ENCODE measurements at regions not wholly inside any gene's neighbourhood (a gene's known extent, or its start where the extent isn't known, plus 50 kb on each side); places are given as distances from the start of the nearest gene placed in this dataset.

DNA sequence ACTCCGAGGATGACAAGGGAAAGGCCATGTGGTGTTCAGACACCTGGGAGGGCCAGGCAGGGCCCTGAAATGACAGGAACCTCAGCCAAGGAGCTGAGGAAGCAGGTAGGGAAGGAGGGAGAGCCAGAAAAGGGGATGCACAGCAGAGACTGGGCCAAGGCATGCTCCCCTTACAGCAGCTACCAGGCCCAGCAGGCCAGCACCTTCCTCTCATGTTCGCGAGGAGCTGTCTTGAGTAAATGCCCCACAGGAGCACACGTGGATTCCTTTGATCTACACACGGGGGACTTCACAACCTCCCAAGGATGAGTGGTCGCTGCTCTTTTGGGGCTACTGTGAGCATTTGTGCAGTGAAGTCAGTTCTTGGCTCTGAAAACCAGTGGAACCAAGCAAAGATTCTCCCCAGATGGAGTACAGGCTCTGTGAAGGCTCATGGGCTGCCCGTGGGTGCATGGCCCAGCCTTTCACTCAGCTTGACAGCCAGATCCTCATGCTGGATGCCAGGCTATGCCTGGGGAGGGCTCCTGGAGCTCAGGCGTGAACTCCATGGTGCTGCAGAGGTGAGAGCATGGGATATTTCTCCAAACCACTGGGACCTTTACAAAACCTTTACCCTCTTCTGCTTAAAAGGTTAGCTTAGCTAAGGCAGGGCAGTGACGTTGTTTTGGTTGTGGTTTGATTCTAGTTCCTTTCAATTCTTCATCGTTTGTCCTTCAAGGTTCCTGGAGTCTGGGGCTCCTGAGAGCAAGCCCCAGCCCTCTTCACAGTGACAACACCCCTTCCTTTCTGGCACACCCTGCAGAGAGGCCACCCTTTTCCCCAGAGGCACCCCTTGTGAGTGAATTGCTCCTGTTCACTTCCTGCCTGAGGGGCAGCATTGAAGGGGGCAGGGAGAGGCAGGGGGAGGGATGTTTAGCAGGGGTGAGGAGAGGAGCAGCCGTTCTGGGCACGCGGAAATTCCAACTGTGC lies 74.2 kb upstream of the ZPBP start:
- no peaks in the 10 kb centered on the region for H3K36me3 Mint-ChIP-seq (ENCODE audit: low read depth)
- H3K27ac Mint-ChIP-seq = peak overlapping the region; percentile 91
- DNase-seq (peak; percentile 52), ATAC-seq (peak; percentile 91)
- no peaks in the 10 kb centered on the region for H3K27me3 Mint-ChIP-seq
- H3K9me3 Mint-ChIP-seq = no peaks in the 10 kb centered on the region
- no peak overlapping the region for H3K4me3 Mint-ChIP-seq
- peaks cover 69% of the 10 kb centered on the region for H3K4me1 Mint-ChIP-seq

DNA sequence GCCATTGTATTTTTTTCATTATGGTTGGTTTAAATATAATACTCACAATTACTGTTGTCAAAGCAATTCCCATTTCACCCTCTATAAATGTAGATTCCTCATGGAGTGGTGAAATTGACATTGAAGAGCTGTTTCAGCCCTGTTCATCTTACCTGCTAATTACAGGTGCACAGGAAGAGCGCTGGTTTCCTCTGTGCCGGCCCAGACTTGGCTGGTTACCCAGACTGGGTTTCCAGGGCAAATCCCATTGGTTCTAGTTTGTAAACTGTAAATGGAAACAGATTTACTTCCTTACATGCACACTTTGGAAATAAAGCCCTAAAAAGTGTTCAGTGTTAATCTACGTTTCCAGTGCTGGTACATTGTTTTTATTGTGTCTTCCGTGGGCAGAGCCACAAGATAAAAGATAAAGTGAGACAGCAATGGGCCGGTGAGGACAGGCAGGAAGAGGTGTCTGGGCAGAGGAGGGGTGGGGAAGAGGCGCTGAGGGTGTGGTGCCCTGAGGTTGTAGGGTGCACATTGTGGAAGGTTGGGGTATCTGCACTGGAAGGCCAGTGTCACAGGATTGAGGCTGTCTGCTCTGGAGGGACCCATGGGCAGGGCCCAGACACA lies 71.6 kb upstream of the ZPBP start:
- Mint-ChIP-seq H3K9me3 (no peaks in the 10 kb centered on the region), H3K4me3 (no peak overlapping the region), H3K27me3 (no peaks in the 10 kb centered on the region), H3K4me1 (peaks cover 85% of the 10 kb centered on the region), H3K27ac (peak overlapping the region; percentile 49), H3K36me3 (ENCODE audit: low read depth) (no peaks in the 10 kb centered on the region)
- DNase-seq (no peak), ATAC-seq (no peak)

DNA sequence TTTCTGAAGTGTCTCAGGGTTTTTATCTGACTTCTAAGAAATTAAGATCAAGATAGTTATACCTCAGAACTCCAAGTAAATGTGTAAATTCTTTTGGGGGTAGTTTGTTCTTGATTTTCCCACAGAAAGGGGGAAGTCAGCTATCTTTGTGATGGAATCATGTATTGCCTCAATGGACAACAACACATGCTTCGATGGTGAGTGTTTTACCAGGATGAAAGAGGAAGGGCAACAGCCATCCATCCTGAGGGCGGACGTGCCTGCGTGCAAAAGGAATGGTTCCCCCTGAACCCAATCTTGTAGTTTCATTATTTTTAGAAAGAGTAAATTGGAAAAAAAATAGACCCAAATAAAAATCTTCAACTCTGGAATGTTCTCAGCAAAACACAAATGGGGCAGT lies 67.2 kb upstream of the ZPBP start:
- Mint-ChIP-seq H3K9me3 (no peaks in the 10 kb centered on the region), H3K27ac (no peak overlapping the region), H3K36me3 (ENCODE audit: low read depth) (peaks cover 4% of the 10 kb centered on the region), H3K4me1 (peaks cover 67% of the 10 kb centered on the region), H3K27me3 (no peaks in the 10 kb centered on the region), H3K4me3 (no peak overlapping the region)
- no peak for ATAC-seq
- DNase-seq = no peak

DNA sequence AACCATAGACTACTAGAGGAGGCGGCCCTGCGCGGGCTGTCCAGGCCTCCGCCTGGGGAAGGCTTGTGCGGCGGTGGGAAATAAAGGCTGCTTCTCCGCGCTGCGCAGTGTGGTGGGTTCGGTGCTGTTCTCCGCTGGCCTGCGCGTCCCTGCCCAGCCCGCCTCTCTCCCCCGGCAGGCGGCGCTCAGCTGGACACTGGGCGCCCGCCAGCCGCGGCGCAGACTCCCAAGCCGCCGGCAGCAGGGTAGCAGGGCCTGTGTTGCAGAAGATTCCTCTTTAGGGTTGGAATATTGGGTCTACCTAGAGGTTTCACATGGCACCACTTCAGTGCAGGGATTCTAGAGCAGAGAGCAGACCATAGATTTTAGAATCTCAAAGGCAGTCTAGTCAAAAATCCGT lies 66.1 kb upstream of the ZPBP start:
- peaks cover 67% of the 10 kb centered on the region for H3K4me1 Mint-ChIP-seq
- no peaks in the 10 kb centered on the region for H3K27me3 Mint-ChIP-seq
- ATAC-seq (no peak), DNase-seq (no peak)
- H3K27ac Mint-ChIP-seq = no peak overlapping the region
- no peak overlapping the region for H3K4me3 Mint-ChIP-seq
- peaks cover 8% of the 10 kb centered on the region for H3K9me3 Mint-ChIP-seq
- H3K36me3 Mint-ChIP-seq (ENCODE audit: low read depth) = peaks cover 4% of the 10 kb centered on the region

DNA sequence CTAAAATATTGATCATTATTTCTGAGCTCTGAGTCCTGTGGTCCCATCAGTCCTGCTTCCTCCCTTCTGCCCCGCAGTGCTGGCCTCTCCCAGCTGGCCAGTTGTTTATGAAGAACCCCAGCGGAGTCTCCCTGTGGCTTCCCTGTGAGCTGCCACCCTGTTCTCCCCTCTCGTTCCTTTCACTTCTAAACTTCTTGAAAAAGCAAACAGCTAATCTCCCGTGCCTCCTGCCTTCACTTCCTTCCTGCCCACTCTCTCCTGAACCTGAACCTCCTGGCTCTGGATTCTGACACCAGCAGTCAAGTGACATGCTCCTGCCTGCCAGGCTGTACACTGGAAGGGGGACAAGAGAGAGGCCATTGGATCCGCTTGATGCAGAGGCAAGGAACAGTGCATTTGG lies 63.7 kb upstream of the ZPBP start:
- Mint-ChIP-seq H3K4me3 (peak overlapping the region; percentile 59), H3K9me3 (peaks cover 8% of the 10 kb centered on the region), H3K27ac (peak overlapping the region; percentile 92), H3K27me3 (no peaks in the 10 kb centered on the region), H3K36me3 (ENCODE audit: low read depth) (peaks cover 4% of the 10 kb centered on the region), H3K4me1 (peaks cover 70% of the 10 kb centered on the region)
- ATAC-seq = no peak
- no peak for DNase-seq

DNA sequence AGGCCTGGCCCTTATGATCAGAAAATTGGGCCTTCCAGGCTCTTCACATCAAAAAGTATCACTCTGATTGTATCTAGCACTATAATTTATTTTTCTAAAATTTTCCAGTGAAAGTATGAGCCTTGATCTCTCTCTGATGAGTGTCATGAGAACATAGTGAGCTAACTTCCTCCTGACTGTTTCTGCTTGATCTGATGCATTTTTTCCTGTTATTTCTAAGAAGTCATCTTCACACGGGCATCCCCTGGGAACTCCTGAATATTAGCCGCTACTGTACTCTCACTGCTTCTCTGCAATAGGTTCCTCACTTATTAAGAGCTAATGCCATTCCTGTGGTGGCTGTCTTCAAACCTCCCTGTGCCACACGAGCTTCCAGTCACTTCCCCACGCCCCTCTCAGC lies 63.1 kb upstream of the ZPBP start:
- H3K4me1 Mint-ChIP-seq = peaks cover 73% of the 10 kb centered on the region
- H3K4me3 Mint-ChIP-seq = peak overlapping the region; percentile 59
- H3K27ac Mint-ChIP-seq = peak overlapping the region; percentile 92
- ATAC-seq = peak; percentile 76
- DNase-seq = no peak
- peaks cover 8% of the 10 kb centered on the region for H3K9me3 Mint-ChIP-seq
- no peaks in the 10 kb centered on the region for H3K27me3 Mint-ChIP-seq
- H3K36me3 Mint-ChIP-seq (ENCODE audit: low read depth) = peaks cover 4% of the 10 kb centered on the region

DNA sequence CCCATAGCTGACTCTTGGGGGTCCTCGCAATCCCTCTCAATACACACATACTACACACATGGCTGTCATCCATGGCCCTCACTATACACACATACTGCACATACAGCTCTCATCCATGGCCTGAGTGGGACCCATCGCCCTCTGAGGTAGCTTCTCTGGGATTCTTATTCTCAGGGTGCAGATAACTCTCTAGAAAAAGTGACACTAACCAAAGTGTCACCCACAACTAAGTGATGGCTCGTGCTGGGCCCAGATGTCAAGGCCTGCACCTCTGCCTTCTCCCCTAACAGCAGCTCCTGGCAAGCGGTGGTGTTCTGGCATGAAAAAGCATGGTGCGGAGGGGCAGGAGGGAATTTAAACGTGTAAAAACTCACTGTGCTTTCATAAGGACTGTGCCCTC lies 62.7 kb upstream of the ZPBP start:
- peaks cover 73% of the 10 kb centered on the region for H3K4me1 Mint-ChIP-seq
- H3K27ac Mint-ChIP-seq = peak overlapping the region; percentile 92
- ATAC-seq = peak; percentile 67
- H3K27me3 Mint-ChIP-seq = no peaks in the 10 kb centered on the region
- peaks cover 4% of the 10 kb centered on the region for H3K36me3 Mint-ChIP-seq (ENCODE audit: low read depth)
- peaks cover 8% of the 10 kb centered on the region for H3K9me3 Mint-ChIP-seq
- peak overlapping the region; percentile 13 for H3K4me3 Mint-ChIP-seq
- peak; percentile 43 for DNase-seq

DNA sequence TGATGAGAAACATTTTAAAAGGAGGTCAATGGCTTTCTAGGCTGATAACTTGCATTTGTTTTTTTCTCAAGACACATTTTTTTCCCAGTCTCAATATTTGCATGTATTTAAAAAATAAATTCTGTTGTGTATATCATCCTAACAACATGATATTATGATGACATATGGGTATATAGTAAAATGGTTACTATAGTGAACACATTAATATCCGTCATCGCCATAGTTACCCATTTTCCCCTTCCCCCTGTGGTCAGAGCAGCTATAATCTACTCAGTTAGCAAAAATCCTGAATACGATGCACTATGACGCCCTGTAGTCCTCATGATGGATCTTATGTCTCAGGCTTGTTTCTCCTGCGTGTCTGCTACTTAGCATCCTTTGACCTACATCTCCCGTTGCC lies 60.9 kb upstream of the ZPBP start:
- Mint-ChIP-seq H3K9me3 (peaks cover 8% of the 10 kb centered on the region), H3K36me3 (ENCODE audit: low read depth) (peaks cover 4% of the 10 kb centered on the region), H3K27ac (peak overlapping the region; percentile 92), H3K27me3 (no peaks in the 10 kb centered on the region), H3K4me3 (no peak overlapping the region), H3K4me1 (peaks cover 85% of the 10 kb centered on the region)
- DNase-seq (no peak), ATAC-seq (no peak)

DNA sequence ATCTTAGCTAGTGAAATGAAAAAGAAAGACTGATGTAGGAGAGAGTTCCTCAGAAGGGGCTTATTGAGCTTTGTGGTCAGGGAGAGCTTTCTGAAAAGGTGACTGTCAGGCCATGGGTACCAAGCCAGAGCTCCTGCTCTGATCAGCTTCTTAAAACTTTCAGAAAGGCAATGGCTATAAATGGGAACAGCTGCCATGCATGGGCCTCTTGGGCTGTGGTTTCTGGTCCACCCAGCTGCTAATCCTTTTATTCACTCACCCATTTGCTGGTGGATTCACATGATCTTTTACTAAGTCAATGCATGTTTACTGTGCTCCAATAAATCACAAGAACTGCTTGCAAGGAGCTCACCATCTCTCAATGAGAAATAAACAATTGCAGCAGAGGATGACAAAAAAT lies 60.1 kb upstream of the ZPBP start:
- Mint-ChIP-seq H3K27ac (peak overlapping the region; percentile 58), H3K36me3 (ENCODE audit: low read depth) (peaks cover 4% of the 10 kb centered on the region), H3K27me3 (no peaks in the 10 kb centered on the region), H3K9me3 (peaks cover 8% of the 10 kb centered on the region), H3K4me3 (no peak overlapping the region), H3K4me1 (peaks cover 91% of the 10 kb centered on the region)
- ATAC-seq (no peak), DNase-seq (no peak)

DNA sequence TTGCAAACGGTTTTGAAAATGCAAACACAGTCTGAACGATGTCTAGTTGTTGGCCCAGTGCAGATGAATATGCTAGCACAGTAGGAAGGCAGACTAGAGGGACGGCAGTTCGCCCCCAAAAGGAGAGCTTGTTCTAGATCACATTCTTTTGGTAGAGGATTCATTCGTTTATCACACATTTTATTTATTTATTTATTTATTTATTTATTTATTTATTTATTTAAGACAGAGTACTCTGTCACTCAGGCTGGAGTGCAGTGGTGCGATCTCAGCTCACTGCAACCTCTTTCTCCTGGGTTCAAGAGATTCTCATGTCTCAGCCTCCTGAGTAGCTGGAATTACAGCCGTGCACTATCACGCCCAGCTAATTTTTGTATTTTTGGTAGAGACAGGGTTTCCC lies 59.4 kb upstream of the ZPBP start:
- Mint-ChIP-seq H3K4me3 (no peak overlapping the region), H3K27me3 (no peaks in the 10 kb centered on the region), H3K4me1 (peaks cover 97% of the 10 kb centered on the region), H3K27ac (no peak overlapping the region), H3K36me3 (ENCODE audit: low read depth) (peaks cover 4% of the 10 kb centered on the region), H3K9me3 (peaks cover 8% of the 10 kb centered on the region)
- no peak for DNase-seq
- no peak for ATAC-seq

DNA sequence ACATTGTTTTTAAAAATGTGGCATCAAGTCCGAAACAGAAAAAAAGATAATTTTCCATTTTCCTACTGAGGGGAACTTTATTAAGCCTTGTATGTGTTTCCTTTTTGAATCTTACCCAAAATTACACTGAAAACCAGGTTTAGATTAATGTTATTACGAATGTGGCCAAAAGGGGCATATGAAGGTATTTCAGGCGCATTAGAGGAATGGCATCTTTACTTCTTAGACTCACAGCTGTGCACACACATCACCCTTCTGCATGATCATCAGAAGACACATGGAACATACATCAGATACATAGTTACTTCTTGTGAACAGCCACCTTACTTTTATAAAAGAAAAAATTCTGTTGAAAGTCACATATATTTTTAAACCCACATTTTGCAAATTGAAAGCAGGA lies 58.6 kb upstream of the ZPBP start:
- Mint-ChIP-seq H3K4me1 (peaks cover 98% of the 10 kb centered on the region), H3K4me3 (peak overlapping the region; percentile 18), H3K27ac (peak overlapping the region; percentile 98), H3K9me3 (peaks cover 8% of the 10 kb centered on the region), H3K27me3 (no peaks in the 10 kb centered on the region), H3K36me3 (ENCODE audit: low read depth) (peaks cover 4% of the 10 kb centered on the region)
- ATAC-seq (no peak), DNase-seq (no peak)

DNA sequence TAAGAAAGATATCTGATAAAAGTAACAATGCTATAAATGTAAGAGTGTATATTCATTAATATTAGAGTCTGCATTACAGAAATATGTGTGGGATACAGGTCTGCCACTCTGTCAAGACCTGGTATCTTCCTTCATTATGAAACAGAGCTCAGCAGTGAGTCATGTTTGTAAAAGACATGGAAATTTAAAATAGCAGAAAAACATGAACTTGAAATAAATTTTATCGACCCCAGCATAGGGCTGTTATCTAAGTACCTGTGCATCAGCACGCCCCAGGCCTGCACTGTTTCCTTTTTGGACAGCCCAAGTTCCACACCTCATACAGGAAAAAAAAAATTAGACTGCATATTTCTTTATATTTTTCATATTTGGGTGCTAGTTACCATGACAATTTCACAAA lies 58.0 kb upstream of the ZPBP start:
- Mint-ChIP-seq H3K4me3 (no peak overlapping the region), H3K27me3 (no peaks in the 10 kb centered on the region), H3K36me3 (ENCODE audit: low read depth) (peaks cover 4% of the 10 kb centered on the region), H3K4me1 (peaks cover 98% of the 10 kb centered on the region), H3K27ac (peak overlapping the region; percentile 98), H3K9me3 (peaks cover 8% of the 10 kb centered on the region)
- ATAC-seq (no peak), DNase-seq (no peak)

DNA sequence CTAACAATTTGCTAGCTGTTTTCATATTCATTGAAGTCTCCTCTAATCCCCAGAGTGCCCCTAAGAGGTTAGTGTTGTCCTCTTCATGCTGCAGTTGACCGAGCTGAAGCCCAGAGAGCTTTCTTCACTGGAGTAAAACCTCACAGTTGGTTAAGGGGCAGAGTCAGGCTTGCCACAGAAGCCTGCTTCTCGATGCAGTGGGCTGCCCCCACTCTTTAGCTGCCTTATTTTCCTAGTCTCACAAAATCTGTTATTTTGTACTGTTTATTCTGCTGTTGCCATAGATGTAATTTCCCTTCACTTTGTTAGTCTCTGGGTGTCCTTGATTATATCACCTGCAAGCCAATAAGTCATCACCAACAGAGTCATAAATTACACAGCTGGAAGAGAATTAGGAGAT lies 56.3 kb upstream of the ZPBP start:
- DNase-seq (no peak), ATAC-seq (peak; percentile 49)
- Mint-ChIP-seq H3K9me3 (peaks cover 2% of the 10 kb centered on the region), H3K36me3 (ENCODE audit: low read depth) (no peaks in the 10 kb centered on the region), H3K27ac (peak overlapping the region; percentile 98), H3K4me3 (peak overlapping the region; percentile 33), H3K27me3 (no peaks in the 10 kb centered on the region), H3K4me1 (peaks cover 97% of the 10 kb centered on the region)

DNA sequence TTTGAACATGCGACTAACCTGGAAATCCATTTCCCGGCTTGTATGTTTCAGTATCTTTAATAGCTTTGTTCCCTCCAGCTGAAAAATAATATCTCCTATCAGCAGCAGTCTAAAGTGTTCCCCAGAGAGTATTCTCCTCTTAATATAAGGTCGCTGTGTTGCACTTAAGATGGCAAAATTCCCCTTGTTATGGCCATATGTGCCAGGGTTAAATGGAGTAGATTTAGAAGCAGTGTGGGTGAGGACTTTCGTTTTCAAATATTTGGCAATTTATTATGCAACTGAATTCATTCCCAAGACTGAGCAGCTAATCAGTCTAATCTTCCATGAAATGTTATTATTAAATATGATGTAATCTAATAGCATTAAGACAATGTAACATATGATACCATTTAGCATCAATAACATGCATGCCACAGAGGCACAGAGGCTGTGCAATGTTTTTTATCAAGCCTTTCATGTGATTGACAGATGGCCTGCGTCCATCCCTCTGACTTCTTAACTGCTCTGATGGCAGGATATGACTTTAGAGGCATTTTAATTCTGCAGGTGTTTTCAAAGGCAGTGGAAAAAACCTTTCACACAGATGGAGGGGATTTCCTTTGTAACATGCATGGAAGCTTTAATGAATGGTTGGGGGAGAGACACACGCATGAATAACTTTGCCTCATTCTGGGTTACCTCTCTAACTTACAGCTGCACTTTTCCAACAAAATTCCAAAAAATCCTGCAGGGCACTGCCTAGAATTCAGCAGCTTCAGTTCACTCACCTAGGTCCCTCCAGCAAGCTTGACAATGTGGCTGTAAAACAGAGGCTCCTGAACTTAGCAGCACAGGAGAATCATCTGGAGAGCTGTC lies 55.1 kb upstream of the ZPBP start:
- Mint-ChIP-seq H3K4me3 (peak overlapping the region; percentile 49), H3K27ac (peak overlapping the region; percentile 98), H3K27me3 (no peaks in the 10 kb centered on the region), H3K4me1 (peaks cover 96% of the 10 kb centered on the region), H3K9me3 (no peaks in the 10 kb centered on the region), H3K36me3 (ENCODE audit: low read depth) (no peaks in the 10 kb centered on the region)
- no peak for DNase-seq
- ATAC-seq = peak; percentile 75

All from activated naive CD8-positive, alpha-beta T cell treated with anti-CD3 and anti-CD28 coated beads, Interleukin-2, amount 50 U/mL, for 24 hours (primary cell).